Mucosa of descending colon (tissue), 3 donors: ENCODE measurements at regions not wholly inside any gene's neighbourhood (a gene's known extent, or its start where the extent isn't known, plus 50 kb on each side); places are given as distances from the start of the nearest gene placed in this dataset.

Experiments used
- ATAC-seq: fragments of 200-7000 bp; cut with Tn5 transposase; one replicate; pipeline ENCODE4 v1.9.1; 2020; ENCODE audit warnings: mild to moderate bottlenecking, moderate library complexity
- DNase-seq, 3 donors: peaks; one replicate each; pipeline ENCODE4 v3.0.0-alpha.2; 2020
- H3K36me3 ChIP-seq: fragments of 200-600 bp; one replicate; pipeline ENCODE4 v1.8.0; 2021; ENCODE audit warnings: low read depth, mild to moderate bottlenecking
- H3K4me1 ChIP-seq: fragments of 200-600 bp; one replicate; pipeline ENCODE4 v1.8.0; 2021; ENCODE audit warnings: low read depth, mild to moderate bottlenecking
- H3K4me3 ChIP-seq: fragments of 200-600 bp; one replicate; pipeline ENCODE4 v1.8.0; 2021; ENCODE audit warnings: mild to moderate bottlenecking
- H3K9me3 ChIP-seq: fragments of 200-600 bp; one replicate; pipeline ENCODE4 v1.8.0; 2021; ENCODE audit warnings: mild to moderate bottlenecking
- CTCF ChIP-seq: fragments of 200-600 bp; IDR thresholded peaks from one replicate; pipeline ENCODE4 v1.8.0; 2022; ENCODE audit warnings: antibody characterized with exemption, mild to moderate bottlenecking
- intact Hi-C, 2 donors: fragments of 100-400 bp; cut with DNase I in 1 of 2; cut with micrococcal nuclease in 1 of 2; formaldehyde crosslinking; loops; one replicate each; pipeline versions ENCODE4 v1.11.0 to v1.11.1; 2022; cut with DNase I, micrococcal nuclease
- donor health status: DM: no; HTN: no; CAD: no; lungs with moderate emphysema.
- donor health status: DM: no; HTN: no; CAD: no.
- donor health status: DM: no; HTN: yes; CAD: no.

- no peak for ATAC-seq
- Histone ChIP-seq H3K4me3 (no peak overlapping the region), H3K4me1 (no peaks in the 10 kb centered on the region), H3K36me3 (no peaks in the 10 kb centered on the region), H3K9me3 (peaks cover 33% of the 10 kb centered on the region)
- DNase-seq: no peak
- intact Hi-C loops: no loop called here
- TF ChIP-seq CTCF: no peak
These were observed 155.9 kb upstream of the HMCN1 start for GRCh38 chr1:185578293-185578692.

GRCh38 chr1:185574139-185574875 lies 159.9 kb upstream of the HMCN1 start:
- intact Hi-C loops: no loop called here
- TF ChIP-seq CTCF: no peak
- no peak overlapping the region for H3K4me3 ChIP-seq
- no peak for DNase-seq
- peaks cover 15% of the 10 kb centered on the region for H3K9me3 ChIP-seq
- no peaks in the 10 kb centered on the region for H3K36me3 ChIP-seq
- H3K4me1 ChIP-seq: peaks cover 7% of the 10 kb centered on the region
- no peak for ATAC-seq

GRCh38 chr1:185573677-185574076 lies 160.5 kb upstream of the HMCN1 start:
- peaks cover 9% of the 10 kb centered on the region for H3K9me3 ChIP-seq
- intact Hi-C loops: no loop called here
- H3K4me3 ChIP-seq: no peak overlapping the region
- peaks cover 7% of the 10 kb centered on the region for H3K4me1 ChIP-seq
- no peak for DNase-seq
- peak; percentile 10 for ATAC-seq
- no peaks in the 10 kb centered on the region for H3K36me3 ChIP-seq
- no peak for TF ChIP-seq CTCF

GRCh38 chr1:185573162-185573561 lies 161.0 kb upstream of the HMCN1 start:
- no peak for TF ChIP-seq CTCF
- no peak for DNase-seq

GRCh38 chr1:185570962-185571361 lies 163.2 kb upstream of the HMCN1 start:
- peak; percentile 48 to 70 (median 50) for DNase-seq
- intact Hi-C loops: no loop called here
- ATAC-seq: peak; percentile 78
- TF ChIP-seq CTCF: no peak
- no peaks in the 10 kb centered on the region for H3K36me3 ChIP-seq
- H3K9me3 ChIP-seq: no peaks in the 10 kb centered on the region
- peaks cover 18% of the 10 kb centered on the region for H3K4me1 ChIP-seq
- H3K4me3 ChIP-seq: no peak overlapping the region

More at GRCh38 chr1:185573162-185573561, 161.0 kb upstream of the HMCN1 start:
- Histone ChIP-seq H3K4me1 (peaks cover 7% of the 10 kb centered on the region), H3K4me3 (no peak overlapping the region), H3K36me3 (no peaks in the 10 kb centered on the region), H3K9me3 (peaks cover 4% of the 10 kb centered on the region)
- no peak for ATAC-seq
- intact Hi-C loops: no loop called here
